OCI-LY7 (cell line): ENCODE measurements at regions not wholly inside any gene's neighbourhood (a gene's known extent, or its start where the extent isn't known, plus 50 kb on each side); places are given as distances from the start of the nearest gene placed in this dataset.

ENCODE experiments used
- EZH2phosphoT487 ChIP-seq: fragments of 200-600 bp; sonication (generic); IDR thresholded peaks from 2 replicates; pipeline ENCODE4 v1.6.1; 2018; ENCODE audit warnings: low read depth, borderline replicate concordance, mild to moderate bottlenecking, mixed run types, antibody characterized with exemption, low read length, moderate library complexity, mixed read lengths
- TF ChIP-seq, protein P1 (sequence below): fragments of 200-600 bp; sonication (generic); conservative IDR thresholded peaks from 2 replicates; pipeline ENCODE4 v1.5.1; 2014; ENCODE audit warnings: mild to moderate bottlenecking, antibody characterized with exemption, low read length, moderate library complexity, mixed read lengths

GRCh38 chr15:100768501-100768931, 111.1 kb upstream of the ALDH1A3 start:
- TF ChIP-seq, protein P1, sequence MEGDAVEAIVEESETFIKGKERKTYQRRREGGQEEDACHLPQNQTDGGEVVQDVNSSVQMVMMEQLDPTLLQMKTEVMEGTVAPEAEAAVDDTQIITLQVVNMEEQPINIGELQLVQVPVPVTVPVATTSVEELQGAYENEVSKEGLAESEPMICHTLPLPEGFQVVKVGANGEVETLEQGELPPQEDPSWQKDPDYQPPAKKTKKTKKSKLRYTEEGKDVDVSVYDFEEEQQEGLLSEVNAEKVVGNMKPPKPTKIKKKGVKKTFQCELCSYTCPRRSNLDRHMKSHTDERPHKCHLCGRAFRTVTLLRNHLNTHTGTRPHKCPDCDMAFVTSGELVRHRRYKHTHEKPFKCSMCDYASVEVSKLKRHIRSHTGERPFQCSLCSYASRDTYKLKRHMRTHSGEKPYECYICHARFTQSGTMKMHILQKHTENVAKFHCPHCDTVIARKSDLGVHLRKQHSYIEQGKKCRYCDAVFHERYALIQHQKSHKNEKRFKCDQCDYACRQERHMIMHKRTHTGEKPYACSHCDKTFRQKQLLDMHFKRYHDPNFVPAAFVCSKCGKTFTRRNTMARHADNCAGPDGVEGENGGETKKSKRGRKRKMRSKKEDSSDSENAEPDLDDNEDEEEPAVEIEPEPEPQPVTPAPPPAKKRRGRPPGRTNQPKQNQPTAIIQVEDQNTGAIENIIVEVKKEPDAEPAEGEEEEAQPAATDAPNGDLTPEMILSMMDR, result no peak
- TF ChIP-seq EZH2phosphoT487, result no peak
